HepG2 (cell line): ENCODE measurements at regions not wholly inside any gene's neighbourhood (a gene's known extent, or its start where the extent isn't known, plus 50 kb on each side); places are given as distances from the start of the nearest gene placed in this dataset.

Experiments used
- FOXA1 ChIP-seq, 2 experiments: fragments of 450-650 bp in 1 of 2; sonication (generic) in 1 of 2; formaldehyde crosslinking in 1 of 2; IDR thresholded peaks; 2 replicates each; pipeline versions ENCODE4 v1.4.0 to v1.6.1; 2016 to 2020; ENCODE audit warnings: missing genetic modification reagents in 1 of 2
- MAX ChIP-seq: IDR thresholded peaks from 2 replicates; pipeline ENCODE4 v1.6.1; 2012; ENCODE audit warnings: inconsistent platforms
- MIXL1 ChIP-seq: IDR thresholded peaks from 2 replicates; pipeline ENCODE4 v1.6.1; 2016
- REST ChIP-seq, 2 experiments: IDR thresholded peaks; 2 replicates each; pipeline ENCODE4 v1.6.1; 2011 to 2012; ENCODE audit warnings: low read length in 2 of 2, borderline replicate concordance in 1 of 2, low read depth in 1 of 2, mild to moderate bottlenecking in 1 of 2, moderate library complexity in 1 of 2
- TBP ChIP-seq: sonication (generic); formaldehyde crosslinking; IDR thresholded peaks from 2 replicates; pipeline ENCODE4 v1.5.0; 2020; ENCODE audit warnings: missing genetic modification reagents
- TCF7L2 ChIP-seq: IDR thresholded peaks from 2 replicates; pipeline ENCODE4 v1.6.1; 2011; ENCODE audit warnings: mild to moderate bottlenecking, low read depth, low read length, moderate library complexity
- ZNF251 ChIP-seq: sonication (generic); formaldehyde crosslinking; IDR thresholded peaks from 2 replicates; pipeline ENCODE4 v1.9.0; 2021; ENCODE audit warnings: mild to moderate bottlenecking, missing genetic modification reagents
- TF ChIP-seq, protein P1 (sequence below): sonication (generic); formaldehyde crosslinking; IDR thresholded peaks from 2 replicates; pipeline ENCODE4 v1.4.0; 2020; ENCODE audit warnings: missing genetic modification reagents, borderline replicate concordance

DNA sequence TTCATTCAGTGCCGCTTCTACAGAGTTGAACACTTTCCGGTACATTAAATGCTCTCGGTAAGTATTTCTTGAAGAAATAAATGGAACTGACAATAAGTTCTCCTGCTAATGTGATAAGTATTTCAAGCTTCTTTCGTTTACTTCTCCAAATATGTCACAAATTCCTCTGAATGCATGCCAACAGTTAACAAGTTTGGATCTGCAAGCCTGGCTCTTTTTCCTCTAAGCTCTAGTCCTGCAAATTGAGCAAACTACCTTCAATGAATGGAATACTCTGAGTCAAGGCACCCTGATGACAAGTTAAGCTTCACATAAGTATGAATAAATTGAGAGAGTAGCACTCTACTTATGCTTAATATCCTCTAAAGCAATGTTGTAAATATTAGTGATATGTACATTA, 403.6 kb downstream of the PDGFC start:
- TF ChIP-seq FOXA1 (IDR thresholded peaks at IDR 0.05) (no peak), FOXA1 (CRISPR knock-in tag; IDR thresholded peaks at IDR 0.05) (no peak), MIXL1 (CRISPR knock-in tag) (no peak), REST (IDR thresholded peaks at IDR 0.05; ENCODE audit: borderline replicate concordance in 1 of 2, low read depth in 1 of 2, low read length in 2 of 2) (no peak), ZNF251 (CRISPR knock-in tag) (no peak), TBP (CRISPR knock-in tag) (no peak), MAX (no peak), TCF7L2 (no peak)
- TF ChIP-seq, protein P1, sequence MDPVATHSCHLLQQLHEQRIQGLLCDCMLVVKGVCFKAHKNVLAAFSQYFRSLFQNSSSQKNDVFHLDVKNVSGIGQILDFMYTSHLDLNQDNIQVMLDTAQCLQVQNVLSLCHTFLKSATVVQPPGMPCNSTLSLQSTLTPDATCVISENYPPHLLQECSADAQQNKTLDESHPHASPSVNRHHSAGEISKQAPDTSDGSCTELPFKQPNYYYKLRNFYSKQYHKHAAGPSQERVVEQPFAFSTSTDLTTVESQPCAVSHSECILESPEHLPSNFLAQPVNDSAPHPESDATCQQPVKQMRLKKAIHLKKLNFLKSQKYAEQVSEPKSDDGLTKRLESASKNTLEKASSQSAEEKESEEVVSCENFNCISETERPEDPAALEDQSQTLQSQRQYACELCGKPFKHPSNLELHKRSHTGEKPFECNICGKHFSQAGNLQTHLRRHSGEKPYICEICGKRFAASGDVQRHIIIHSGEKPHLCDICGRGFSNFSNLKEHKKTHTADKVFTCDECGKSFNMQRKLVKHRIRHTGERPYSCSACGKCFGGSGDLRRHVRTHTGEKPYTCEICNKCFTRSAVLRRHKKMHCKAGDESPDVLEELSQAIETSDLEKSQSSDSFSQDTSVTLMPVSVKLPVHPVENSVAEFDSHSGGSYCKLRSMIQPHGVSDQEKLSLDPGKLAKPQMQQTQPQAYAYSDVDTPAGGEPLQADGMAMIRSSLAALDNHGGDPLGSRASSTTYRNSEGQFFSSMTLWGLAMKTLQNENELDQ (CRISPR knock-in tag), result no peak
